GM21367 (cell line): ENCODE measurements at regions not wholly inside any gene's neighbourhood (a gene's known extent, or its start where the extent isn't known, plus 50 kb on each side); places are given as distances from the start of the nearest gene placed in this dataset.

Experiments used
- ATAC-seq: cut with Tn5 transposase; IDR thresholded peaks from one replicate; pipeline ENCODE4 v1.9.1; 2021; ENCODE audit not compliant: unreplicated experiment

- ATAC-seq: no peak
Measured at GRCh38 chr12:68499616-68500015, 111.1 kb upstream of the RAP1B start.

- no peak for ATAC-seq
Measured at GRCh38 chr12:68501226-68501625, 109.5 kb upstream of the RAP1B start.

- no peak for ATAC-seq
Measured at GRCh38 chr12:68505970-68506369, 104.7 kb upstream of the RAP1B start.

- no peak for ATAC-seq
Measured at GRCh38 chr12:68506619-68507018, 104.1 kb upstream of the RAP1B start.

GRCh38 chr12:68507657-68508056 lies 103.0 kb upstream of the RAP1B start:
- no peak for ATAC-seq

- ATAC-seq: no peak
Measured at GRCh38 chr12:68508576-68508975, 102.1 kb upstream of the RAP1B start.

GRCh38 chr12:68509242-68509641 lies 101.5 kb upstream of the RAP1B start:
- no peak for ATAC-seq

GRCh38 chr12:68510397-68510796 lies 100.3 kb upstream of the RAP1B start:
- no peak for ATAC-seq

- no peak for ATAC-seq
Measured at GRCh38 chr12:68514807-68515411, 95.8 kb upstream of the RAP1B start.

GRCh38 chr12:68515793-68516192 lies 94.9 kb upstream of the RAP1B start:
- no peak for ATAC-seq

- ATAC-seq: no peak
Measured at GRCh38 chr12:68521321-68521839, 89.3 kb upstream of the RAP1B start.

- ATAC-seq: no peak
Measured at GRCh38 chr12:68521848-68522502, 88.7 kb upstream of the RAP1B start.

- ATAC-seq: no peak
Measured at GRCh38 chr12:68529466-68529865, 81.2 kb upstream of the RAP1B start.

- no peak for ATAC-seq
Measured at GRCh38 chr12:68529869-68530268, 80.8 kb upstream of the RAP1B start.

- no peak for ATAC-seq
Measured at GRCh38 chr12:68530299-68530698, 80.4 kb upstream of the RAP1B start.

- no peak for ATAC-seq
Measured at GRCh38 chr12:68530965-68531364, 79.7 kb upstream of the RAP1B start.

- no peak for ATAC-seq
Measured at GRCh38 chr12:68532204-68532886, 78.4 kb upstream of the RAP1B start.

- no peak for ATAC-seq
Measured at GRCh38 chr12:68532887-68533248, 77.8 kb upstream of the RAP1B start.

- ATAC-seq: no peak
Measured at GRCh38 chr12:68534108-68534507, 76.6 kb upstream of the RAP1B start.

- ATAC-seq: no peak
Measured at GRCh38 chr12:68536885-68537485, 73.7 kb upstream of the RAP1B start.

- ATAC-seq: no peak
Measured at GRCh38 chr12:68537571-68537970, 73.1 kb upstream of the RAP1B start.
